NCI-H345 (cell line): ENCODE measurements at regions not wholly inside any gene's neighbourhood (a gene's known extent, or its start where the extent isn't known, plus 50 kb on each side); places are given as distances from the start of the nearest gene placed in this dataset.
"Not testable (repeated sequence)": the region's sequence is repeated elsewhere in the genome, so short reads cannot be mapped to it uniquely, and the experiment has no call there.

ENCODE experiments used
- DNase-seq: peaks from one replicate; lab custom pipeline; 2025; lab: John Stamatoyannopoulos, UW

- DNase-seq: no peak
Measured at GRCh38 chr9:21533597-21533996, 51.5 kb upstream of the IFNE start.

- DNase-seq: no peak
Measured at GRCh38 chr9:21535396-21535795, 53.3 kb upstream of the IFNE start.

- DNase-seq: no peak
Measured at GRCh38 chr9:21542787-21543186, 60.7 kb upstream of the IFNE start.

- no peak for DNase-seq
Measured at GRCh38 chr9:21543187-21543586, 61.1 kb upstream of the IFNE start.

- DNase-seq: not testable (repeated sequence)
Measured at GRCh38 chr9:21543816-21544215, 61.7 kb upstream of the IFNE start.

GRCh38 chr9:21546949-21547348, 64.8 kb upstream of the IFNE start:
- no peak for DNase-seq

- DNase-seq: no peak
Measured at GRCh38 chr9:21549251-21549765, 67.2 kb upstream of the IFNE start.

- DNase-seq: no peak
Measured at GRCh38 chr9:21549890-21550289, 67.8 kb upstream of the IFNE start.

GRCh38 chr9:21550392-21550791, 68.3 kb upstream of the IFNE start:
- no peak for DNase-seq

- DNase-seq: no peak
Measured at GRCh38 chr9:21551401-21551800, 69.3 kb upstream of the IFNE start.

- DNase-seq: no peak
Measured at GRCh38 chr9:21552244-21553170, 70.4 kb upstream of the IFNE start.

GRCh38 chr9:21553441-21553840, 71.3 kb upstream of the IFNE start:
- DNase-seq: no peak

GRCh38 chr9:21554813-21555212, 72.7 kb upstream of the IFNE start:
- no peak for DNase-seq

GRCh38 chr9:21555911-21556310, 73.8 kb upstream of the IFNE start:
- no peak for DNase-seq

GRCh38 chr9:21556581-21557427, 74.7 kb upstream of the IFNE start:
- no peak for DNase-seq

GRCh38 chr9:21557428-21557768, 75.3 kb upstream of the IFNE start:
- DNase-seq: no peak

GRCh38 chr9:21558079-21558478, 76.0 kb upstream of the IFNE start:
- no peak for DNase-seq

- DNase-seq: no peak
Measured at GRCh38 chr9:21558615-21559401, 76.7 kb upstream of the IFNE start.

- DNase-seq: no peak
Measured at GRCh38 chr9:21559402-21560280, 77.5 kb upstream of the IFNE start.

- DNase-seq: no peak
Measured at GRCh38 chr9:21560281-21560745, 78.2 kb upstream of the IFNE start.

- DNase-seq: no peak
Measured at GRCh38 chr9:21561502-21561901, 79.4 kb upstream of the IFNE start.
